ENCODE measurements at regions not wholly inside any gene's neighbourhood (a gene's known extent, or its start where the extent isn't known, plus 50 kb on each side); places are given as distances from the start of the nearest gene placed in this dataset.

GRCh38 chr16:19948186-19949104 lies 63.8 kb upstream of the GPRC5B start:
- DNase-seq (ENCODE audit: low spot score), result no peak
- H3K4me3 Mint-ChIP-seq (ENCODE audit: unreplicated experiment), result no peak overlapping the region
- H3K9me3 Mint-ChIP-seq (ENCODE audit: low read depth), result no peaks in the 10 kb centered on the region
- no peaks in the 10 kb centered on the region for H3K36me3 Mint-ChIP-seq (ENCODE audit: low read depth)
- H3K4me1 Mint-ChIP-seq (ENCODE audit: low read depth), result no peaks in the 10 kb centered on the region
- no peak for TF ChIP-seq CTCF (IDR thresholded peaks at IDR 0.05)
- H3K27me3 Mint-ChIP-seq (ENCODE audit: low read depth), result no peaks in the 10 kb centered on the region
- no peak overlapping the region for H3K27ac Mint-ChIP-seq (ENCODE audit: unreplicated experiment)

GRCh38 chr16:19945934-19946333 lies 61.3 kb upstream of the GPRC5B start:
- H3K4me3 Mint-ChIP-seq (ENCODE audit: unreplicated experiment), result no peak overlapping the region
- DNase-seq (ENCODE audit: low spot score), result no peak
- no peaks in the 10 kb centered on the region for H3K9me3 Mint-ChIP-seq (ENCODE audit: low read depth)
- no peak overlapping the region for H3K27ac Mint-ChIP-seq (ENCODE audit: unreplicated experiment)
- TF ChIP-seq CTCF (IDR thresholded peaks at IDR 0.05), result no peak
- no peaks in the 10 kb centered on the region for H3K27me3 Mint-ChIP-seq (ENCODE audit: low read depth)
- H3K4me1 Mint-ChIP-seq (ENCODE audit: low read depth), result no peaks in the 10 kb centered on the region
- H3K36me3 Mint-ChIP-seq (ENCODE audit: low read depth), result no peaks in the 10 kb centered on the region

GRCh38 chr16:19940195-19940594 lies 55.5 kb upstream of the GPRC5B start:
- Mint-ChIP-seq H3K27ac (ENCODE audit: unreplicated experiment) (no peak overlapping the region), H3K27me3 (ENCODE audit: low read depth) (no peaks in the 10 kb centered on the region), H3K4me1 (ENCODE audit: low read depth) (no peaks in the 10 kb centered on the region), H3K9me3 (ENCODE audit: low read depth) (no peaks in the 10 kb centered on the region), H3K4me3 (ENCODE audit: unreplicated experiment) (no peak overlapping the region), H3K36me3 (ENCODE audit: low read depth) (no peaks in the 10 kb centered on the region)
- no peak for DNase-seq (ENCODE audit: low spot score)
- TF ChIP-seq CTCF (IDR thresholded peaks at IDR 0.05), result no peak

- no peak for DNase-seq (ENCODE audit: low spot score)
- Mint-ChIP-seq H3K27me3 (ENCODE audit: low read depth) (no peaks in the 10 kb centered on the region), H3K36me3 (ENCODE audit: low read depth) (no peaks in the 10 kb centered on the region), H3K9me3 (ENCODE audit: low read depth) (no peaks in the 10 kb centered on the region), H3K4me3 (ENCODE audit: unreplicated experiment) (no peak overlapping the region), H3K4me1 (ENCODE audit: low read depth) (no peaks in the 10 kb centered on the region), H3K27ac (ENCODE audit: unreplicated experiment) (no peak overlapping the region)
- TF ChIP-seq CTCF (IDR thresholded peaks at IDR 0.05), result no peak
These were observed 54.9 kb upstream of the GPRC5B start for GRCh38 chr16:19939553-19939952.

- H3K4me1 Mint-ChIP-seq (ENCODE audit: low read depth), result no peaks in the 10 kb centered on the region
- H3K9me3 Mint-ChIP-seq (ENCODE audit: low read depth), result no peaks in the 10 kb centered on the region
- no peak for DNase-seq (ENCODE audit: low spot score)
- no peak overlapping the region for H3K4me3 Mint-ChIP-seq (ENCODE audit: unreplicated experiment)
- no peak overlapping the region for H3K27ac Mint-ChIP-seq (ENCODE audit: unreplicated experiment)
- H3K27me3 Mint-ChIP-seq (ENCODE audit: low read depth), result peaks cover 4% of the 10 kb centered on the region
- H3K36me3 Mint-ChIP-seq (ENCODE audit: low read depth), result no peaks in the 10 kb centered on the region
- no peak for TF ChIP-seq CTCF (IDR thresholded peaks at IDR 0.05)
These were observed 53.9 kb upstream of the GPRC5B start for GRCh38 chr16:19938536-19938935.

All from chondrocyte (in vitro differentiated cells).